ENCODE measurements at regions not wholly inside any gene's neighbourhood (a gene's known extent, or its start where the extent isn't known, plus 50 kb on each side); places are given as distances from the start of the nearest gene placed in this dataset.

- TF ChIP-seq CTCF (conservative IDR thresholded peaks at IDR 0.05 in 1 of 2, IDR thresholded peaks at IDR 0.05 in 1 of 2; ENCODE audit: low read depth in 1 of 2, low read length in 2 of 2) (peak; percentile 19 to 33), EZH2 (IDR thresholded peaks at IDR 0.05; ENCODE audit: low read length, missing control alignments) (no peak)
These were observed 163.8 kb upstream of the PRSS1 start for GRCh38 chr7:142585425-142585824.
